GM23338 (cell line): ENCODE measurements at regions not wholly inside any gene's neighbourhood (a gene's known extent, or its start where the extent isn't known, plus 50 kb on each side); places are given as distances from the start of the nearest gene placed in this dataset.

Source experiments
- ATAC-seq: fragments of 200-7000 bp; cut with Tn5 transposase; 3 replicates; pipeline ENCODE4 v1.9.1; 2020
- DNase-seq: peaks from one replicate; pipeline ENCODE4 v3.0.0-alpha.2; 2015; ENCODE audit warnings: low spot score
- H2AFZ ChIP-seq: fragments of 200-600 bp; sonication (generic); 2 replicates; pipeline ENCODE4 v1.8.0; 2016; ENCODE audit warnings: antibody characterized with exemption, mild to moderate bottlenecking, moderate library complexity
- H3F3A ChIP-seq: fragments of 200-600 bp; sonication (generic); replicated peaks from 2 replicates; pipeline ENCODE4 v1.8.0; 2017; ENCODE audit warnings: antibody characterized with exemption, mixed run types, low read depth
- H3K27ac ChIP-seq: fragments of 200-600 bp; sonication (generic); 2 replicates; pipeline ENCODE4 v1.6.1; 2016; ENCODE audit warnings: low read depth
- H3K27me3 ChIP-seq: fragments of 200-600 bp; sonication (generic); 2 replicates; pipeline ENCODE4 v1.8.0; 2016; ENCODE audit warnings: mild to moderate bottlenecking, mixed run types, moderate library complexity; ENCODE audit not compliant: insufficient read depth
- H3K36me3 ChIP-seq: fragments of 200-600 bp; sonication (generic); 2 replicates; pipeline ENCODE4 v1.8.0; 2016; ENCODE audit warnings: mild to moderate bottlenecking; ENCODE audit not compliant: insufficient read depth
- H3K4me1 ChIP-seq: fragments of 200-600 bp; sonication (generic); 2 replicates; pipeline ENCODE4 v1.8.0; 2016; ENCODE audit warnings: mild to moderate bottlenecking, moderate library complexity; ENCODE audit not compliant: insufficient read depth
- H3K4me2 ChIP-seq: fragments of 200-600 bp; sonication (generic); 2 replicates; pipeline ENCODE4 v1.7.1; 2017; ENCODE audit warnings: mixed run types
- H3K4me3 ChIP-seq: fragments of 200-600 bp; sonication (generic); 2 replicates; pipeline ENCODE4 v1.6.1; 2016; ENCODE audit warnings: mixed run types
- H3K79me2 ChIP-seq: fragments of 200-600 bp; sonication (generic); replicated peaks from 2 replicates; pipeline ENCODE4 v1.8.0; 2017; ENCODE audit warnings: mild to moderate bottlenecking; ENCODE audit not compliant: insufficient read depth
- H3K9me2 ChIP-seq: fragments of 200-600 bp; sonication (generic); 2 replicates; pipeline ENCODE4 v1.8.0; 2017; ENCODE audit not compliant: insufficient read depth
- H4K20me1 ChIP-seq: fragments of 200-600 bp; sonication (generic); replicated peaks from 2 replicates; pipeline ENCODE4 v1.8.0; 2017; ENCODE audit warnings: mild to moderate bottlenecking; ENCODE audit not compliant: insufficient read depth
- H3K27ac Mint-ChIP-seq: 2 replicates; pipeline ENCODE4 v1.8.0; 2020; ENCODE audit warnings: inconsistent platforms, mild to moderate bottlenecking, moderate library complexity, mixed read lengths
- H3K27me3 Mint-ChIP-seq: 3 replicates; pipeline ENCODE4 v1.8.0; 2022; ENCODE audit warnings: low read depth, mild to moderate bottlenecking, moderate library complexity, mixed read lengths, inconsistent platforms; ENCODE audit not compliant: insufficient read depth, poor library complexity
- H3K36me3 Mint-ChIP-seq: 3 replicates; pipeline ENCODE4 v1.8.0; 2021; ENCODE audit warnings: low read depth, mild to moderate bottlenecking, inconsistent platforms, moderate library complexity, mixed read lengths
- H3K4me1 Mint-ChIP-seq: 3 replicates; pipeline ENCODE4 v1.8.0; 2020; ENCODE audit warnings: mild to moderate bottlenecking, inconsistent platforms, mixed read lengths
- H3K4me3 Mint-ChIP-seq: 3 replicates; pipeline ENCODE4 v1.8.0; 2021; ENCODE audit warnings: moderate library complexity, mild to moderate bottlenecking, inconsistent platforms, mixed read lengths
- H3K9me3 Mint-ChIP-seq: 3 replicates; pipeline ENCODE4 v1.8.0; 2020; ENCODE audit warnings: moderate library complexity, mild to moderate bottlenecking, inconsistent platforms, mixed read lengths
- CREB1 ChIP-seq: fragments of 250-450 bp; sonication (Bioruptor Pico); IDR thresholded peaks from 2 replicates; pipeline ENCODE4 v1.5.0; 2020; ENCODE audit warnings: low read depth, mild to moderate bottlenecking, moderate library complexity
- EZH2 ChIP-seq: fragments of 200-600 bp; sonication (generic); IDR thresholded peaks from one replicate; pipeline ENCODE4 v1.8.0; 2017; ENCODE audit warnings: antibody characterized with exemption, mild to moderate bottlenecking, low read depth; ENCODE audit not compliant: unreplicated experiment
- EZH2phosphoT487 ChIP-seq: fragments of 200-600 bp; sonication (generic); IDR thresholded peaks from one replicate; pipeline ENCODE4 v1.8.1; 2018; ENCODE audit warnings: antibody characterized with exemption; ENCODE audit not compliant: unreplicated experiment
- NANOG ChIP-seq: IDR thresholded peaks from 2 replicates; pipeline ENCODE4 v1.6.1; 2016; ENCODE audit warnings: antibody characterized with exemption, borderline replicate concordance
- POLR2AphosphoS5 ChIP-seq: IDR thresholded peaks from 2 replicates; pipeline ENCODE4 v1.6.1; 2016; ENCODE audit warnings: antibody characterized with exemption, low read depth
- STAT1 ChIP-seq: IDR thresholded peaks from one replicate; pipeline ENCODE4 v1.6.1; 2016; ENCODE audit warnings: antibody characterized with exemption; ENCODE audit not compliant: unreplicated experiment
- ZNF331 ChIP-seq: fragments of 250-450 bp; sonication (Bioruptor Pico); IDR thresholded peaks from 2 replicates; pipeline ENCODE4 v1.5.0; 2020; ENCODE audit warnings: low read depth, mild to moderate bottlenecking, moderate library complexity
- TF ChIP-seq, protein P1 (sequence below): IDR thresholded peaks from 2 replicates; pipeline ENCODE4 v1.6.1; 2016; ENCODE audit warnings: antibody characterized with exemption
- TF ChIP-seq, protein P2 (sequence below): IDR thresholded peaks from one replicate; pipeline ENCODE4 v1.6.1; 2018; ENCODE audit warnings: antibody characterized with exemption; ENCODE audit not compliant: unreplicated experiment

DNA sequence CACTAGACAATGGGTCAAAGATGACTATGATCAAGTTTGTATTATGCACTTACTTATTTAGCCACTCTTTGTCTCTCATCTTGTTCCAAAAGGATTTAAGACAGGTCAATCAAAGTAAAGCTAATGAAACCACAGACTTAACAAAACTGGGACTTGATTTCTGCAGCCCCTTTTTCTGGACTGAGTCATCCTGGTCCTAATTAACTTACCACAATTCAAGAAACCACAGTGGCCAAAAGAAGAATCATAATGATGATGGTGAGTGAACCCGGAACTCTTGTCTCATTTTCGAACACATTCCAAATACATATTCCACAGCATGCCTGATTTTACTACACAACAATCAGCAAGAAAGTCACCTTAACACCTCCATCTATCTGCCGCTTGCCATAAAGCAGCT, 1333.0 kb downstream of the ROBO1 start:
- H3K4me3 Mint-ChIP-seq: no peak overlapping the region

DNA sequence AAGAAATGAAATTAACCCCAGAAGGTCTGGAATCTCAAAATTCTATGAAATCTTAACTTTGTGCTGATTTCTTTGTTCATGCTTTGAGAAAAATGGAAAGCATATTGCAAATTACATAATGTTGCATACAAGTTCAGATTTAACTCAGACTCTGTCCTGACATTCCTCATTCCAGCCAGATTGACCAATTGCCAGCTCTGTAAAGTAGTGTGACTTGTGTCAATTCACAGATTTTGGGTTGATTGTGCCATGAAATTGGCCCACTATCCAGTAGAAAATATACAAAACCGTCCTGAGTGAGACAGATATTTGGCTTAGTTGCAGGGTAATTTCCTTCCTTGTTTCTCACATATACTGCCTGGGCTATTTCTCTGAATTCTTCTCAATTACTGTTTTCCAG, 1312.6 kb downstream of the ROBO1 start:
- Histone ChIP-seq H3K9me2 (0 out of 2 replicates have a peak, but pooled peaks cover 4% of the 10 kb centered on the region), H3K4me3 (no peak overlapping the region), H4K20me1 (no peaks in the 10 kb centered on the region), H2AFZ (peak overlapping the region; percentile 94), H3K79me2 (no peaks in the 10 kb centered on the region), H3K4me2 (no peak overlapping the region), H3K4me1 (peaks cover 10% of the 10 kb centered on the region), H3K27me3 (no peaks in the 10 kb centered on the region), H3K36me3 (no peaks in the 10 kb centered on the region), H3F3A (no peaks in the 10 kb centered on the region), H3K27ac (no peak overlapping the region)
- H3K4me3 Mint-ChIP-seq: no peak overlapping the region
- H3K36me3 Mint-ChIP-seq: no peaks in the 10 kb centered on the region
- H3K27ac Mint-ChIP-seq: no peak overlapping the region
- no peaks in the 10 kb centered on the region for H3K9me3 Mint-ChIP-seq
- ATAC-seq (no peak), DNase-seq (no peak)
- H3K27me3 Mint-ChIP-seq: peaks cover 3% of the 10 kb centered on the region
- peaks cover 12% of the 10 kb centered on the region for H3K4me1 Mint-ChIP-seq
- TF ChIP-seq ZNF331 (CRISPR knock-in tag) (no peak), EZH2 (no peak), CREB1 (CRISPR knock-in tag) (no peak), STAT1 (no peak)
- TF ChIP-seq, protein P1, sequence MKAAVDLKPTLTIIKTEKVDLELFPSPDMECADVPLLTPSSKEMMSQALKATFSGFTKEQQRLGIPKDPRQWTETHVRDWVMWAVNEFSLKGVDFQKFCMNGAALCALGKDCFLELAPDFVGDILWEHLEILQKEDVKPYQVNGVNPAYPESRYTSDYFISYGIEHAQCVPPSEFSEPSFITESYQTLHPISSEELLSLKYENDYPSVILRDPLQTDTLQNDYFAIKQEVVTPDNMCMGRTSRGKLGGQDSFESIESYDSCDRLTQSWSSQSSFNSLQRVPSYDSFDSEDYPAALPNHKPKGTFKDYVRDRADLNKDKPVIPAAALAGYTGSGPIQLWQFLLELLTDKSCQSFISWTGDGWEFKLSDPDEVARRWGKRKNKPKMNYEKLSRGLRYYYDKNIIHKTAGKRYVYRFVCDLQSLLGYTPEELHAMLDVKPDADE: no peak

More for the DNA sequence above, 1333.0 kb downstream of the ROBO1 start:
- Histone ChIP-seq H3F3A (no peaks in the 10 kb centered on the region), H3K4me1 (no peaks in the 10 kb centered on the region), H3K79me2 (no peaks in the 10 kb centered on the region), H3K4me2 (no peak overlapping the region), H4K20me1 (no peaks in the 10 kb centered on the region), H3K9me2 (no peaks in the 10 kb centered on the region), H2AFZ (no peak overlapping the region), H3K36me3 (no peaks in the 10 kb centered on the region), H3K27ac (no peak overlapping the region), H3K4me3 (no peak overlapping the region), H3K27me3 (no peaks in the 10 kb centered on the region)
- Mint-ChIP-seq H3K27me3 (peaks cover 2% of the 10 kb centered on the region), H3K9me3 (peaks cover 3% of the 10 kb centered on the region), H3K36me3 (peaks cover 6% of the 10 kb centered on the region; the same call in 2 of the 3 replicates), H3K4me1 (no peaks in the 10 kb centered on the region; the same call in 1 of the 3 replicates), H3K27ac (no peak overlapping the region)
- ATAC-seq: no peak
- DNase-seq: no peak
- TF ChIP-seq POLR2AphosphoS5 (no peak), EZH2 (no peak), EZH2phosphoT487 (no peak), NANOG (no peak), ZNF331 (CRISPR knock-in tag) (no peak), STAT1 (no peak)
- TF ChIP-seq, protein P1: no peak
- TF ChIP-seq, protein P2, sequence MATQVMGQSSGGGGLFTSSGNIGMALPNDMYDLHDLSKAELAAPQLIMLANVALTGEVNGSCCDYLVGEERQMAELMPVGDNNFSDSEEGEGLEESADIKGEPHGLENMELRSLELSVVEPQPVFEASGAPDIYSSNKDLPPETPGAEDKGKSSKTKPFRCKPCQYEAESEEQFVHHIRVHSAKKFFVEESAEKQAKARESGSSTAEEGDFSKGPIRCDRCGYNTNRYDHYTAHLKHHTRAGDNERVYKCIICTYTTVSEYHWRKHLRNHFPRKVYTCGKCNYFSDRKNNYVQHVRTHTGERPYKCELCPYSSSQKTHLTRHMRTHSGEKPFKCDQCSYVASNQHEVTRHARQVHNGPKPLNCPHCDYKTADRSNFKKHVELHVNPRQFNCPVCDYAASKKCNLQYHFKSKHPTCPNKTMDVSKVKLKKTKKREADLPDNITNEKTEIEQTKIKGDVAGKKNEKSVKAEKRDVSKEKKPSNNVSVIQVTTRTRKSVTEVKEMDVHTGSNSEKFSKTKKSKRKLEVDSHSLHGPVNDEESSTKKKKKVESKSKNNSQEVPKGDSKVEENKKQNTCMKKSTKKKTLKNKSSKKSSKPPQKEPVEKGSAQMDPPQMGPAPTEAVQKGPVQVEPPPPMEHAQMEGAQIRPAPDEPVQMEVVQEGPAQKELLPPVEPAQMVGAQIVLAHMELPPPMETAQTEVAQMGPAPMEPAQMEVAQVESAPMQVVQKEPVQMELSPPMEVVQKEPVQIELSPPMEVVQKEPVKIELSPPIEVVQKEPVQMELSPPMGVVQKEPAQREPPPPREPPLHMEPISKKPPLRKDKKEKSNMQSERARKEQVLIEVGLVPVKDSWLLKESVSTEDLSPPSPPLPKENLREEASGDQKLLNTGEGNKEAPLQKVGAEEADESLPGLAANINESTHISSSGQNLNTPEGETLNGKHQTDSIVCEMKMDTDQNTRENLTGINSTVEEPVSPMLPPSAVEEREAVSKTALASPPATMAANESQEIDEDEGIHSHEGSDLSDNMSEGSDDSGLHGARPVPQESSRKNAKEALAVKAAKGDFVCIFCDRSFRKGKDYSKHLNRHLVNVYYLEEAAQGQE: no peak
